CD8-positive, alpha-beta memory T cell (primary cell): ENCODE measurements at regions not wholly inside any gene's neighbourhood (a gene's known extent, or its start where the extent isn't known, plus 50 kb on each side); places are given as distances from the start of the nearest gene placed in this dataset.

ENCODE experiments used
- CTCF ChIA-PET: fragments of 350-600 bp; sonication (Branson Sonifier 250); formaldehyde crosslinking; loops from one replicate; lab custom pipeline; 2021; ENCODE audit warnings: antibody characterized with exemption; lab: Charles Lee
- POLR2A ChIA-PET: fragments of 350-600 bp; sonication (Branson Sonifier 250); formaldehyde crosslinking; loops from one replicate; lab custom pipeline; 2021; ENCODE audit warnings: antibody characterized with exemption; lab: Charles Lee
- DNase-seq, 5 donors: peaks; one replicate each; pipeline versions ENCODE4 v3.0.0 to v3.0.0-alpha.2; 2020 to 2022; ENCODE audit warnings: mixed read lengths in 1 of 5
- H3K27ac ChIP-seq: one replicate; pipeline ENCODE4 v1.7.0; 2013; ENCODE audit warnings: low read depth, mild to moderate bottlenecking, low read length, moderate library complexity
- H3K27me3 ChIP-seq: 2 replicates; pipeline ENCODE4 v1.7.0; 2013; ENCODE audit warnings: low read length, mild to moderate bottlenecking; ENCODE audit not compliant: insufficient read depth, poor library complexity, severe bottlenecking
- H3K36me3 ChIP-seq: 2 replicates; pipeline ENCODE4 v1.7.0; 2013; ENCODE audit warnings: mild to moderate bottlenecking, low read length, moderate library complexity; ENCODE audit not compliant: insufficient read depth
- H3K4me1 ChIP-seq: 2 replicates; pipeline ENCODE4 v1.7.0; 2013; ENCODE audit warnings: mild to moderate bottlenecking, low read length, moderate library complexity; ENCODE audit not compliant: insufficient read depth
- H3K4me3 ChIP-seq: 2 replicates; pipeline ENCODE4 v1.7.0; 2013; ENCODE audit warnings: mild to moderate bottlenecking, low read length
- H3K9me3 ChIP-seq: 2 replicates; pipeline ENCODE4 v1.7.0; 2013; ENCODE audit warnings: mild to moderate bottlenecking, low read length
- H3K27ac Mint-ChIP-seq, 8 donors: one replicate each; pipeline ENCODE4 v1.8.0; 2020 to 2021; ENCODE audit warnings: mixed read lengths in 8 of 8, mild to moderate bottlenecking in 6 of 8, inconsistent platforms in 3 of 8, moderate library complexity in 3 of 8
- H3K27me3 Mint-ChIP-seq, 2 donors: one replicate each; pipeline ENCODE4 v1.8.0; 2020 to 2021; ENCODE audit warnings: mixed read lengths in 2 of 2, mild to moderate bottlenecking in 1 of 2, moderate library complexity in 1 of 2
- H3K36me3 Mint-ChIP-seq, 3 donors: one replicate each; pipeline ENCODE4 v1.8.0; 2020 to 2021; ENCODE audit warnings: mixed read lengths in 3 of 3, inconsistent platforms in 1 of 3, mild to moderate bottlenecking in 1 of 3
- H3K4me1 Mint-ChIP-seq, 3 donors: one replicate each; pipeline ENCODE4 v1.8.0; 2020 to 2021; ENCODE audit warnings: mixed read lengths in 3 of 3, inconsistent platforms in 1 of 3, mild to moderate bottlenecking in 1 of 3
- H3K4me3 Mint-ChIP-seq, 7 donors: one replicate each; pipeline ENCODE4 v1.8.0; 2020 to 2021; ENCODE audit warnings: mixed read lengths in 7 of 7, mild to moderate bottlenecking in 6 of 7, moderate library complexity in 4 of 7, inconsistent platforms in 2 of 7
- H3K9me3 Mint-ChIP-seq, 5 donors: one replicate each; pipeline ENCODE4 v1.8.0; 2020 to 2022; ENCODE audit warnings: mixed read lengths in 5 of 5, mild to moderate bottlenecking in 3 of 5, moderate library complexity in 2 of 5, inconsistent platforms in 1 of 5

- Mint-ChIP-seq H3K4me3 (no peak overlapping the region), H3K36me3 (no peaks in the 10 kb centered on the region), H3K27ac (no peak overlapping the region), H3K4me1 (no peaks in the 10 kb centered on the region), H3K9me3 (peaks cover 0 to 2% (median 0%) of the 10 kb centered on the region in 5 donors), H3K27me3 (peaks cover 6 to 15% of the 10 kb centered on the region in 2 donors)
- ChIA-PET CTCF (no interaction called here), POLR2A (no interaction called here)
- H3K27ac ChIP-seq = no peak overlapping the region
- H3K36me3 ChIP-seq = no peaks in the 10 kb centered on the region
- H3K27me3 ChIP-seq = no peaks in the 10 kb centered on the region
- no peak overlapping the region for H3K4me3 ChIP-seq
- DNase-seq = no peak
- no peaks in the 10 kb centered on the region for H3K9me3 ChIP-seq
- H3K4me1 ChIP-seq = no peaks in the 10 kb centered on the region
These were observed 213.6 kb downstream of the KIF26A start for GRCh38 chr14:104351849-104352492.

- Histone ChIP-seq H3K36me3 (no peaks in the 10 kb centered on the region), H3K27me3 (no peaks in the 10 kb centered on the region), H3K4me3 (no peak overlapping the region), H3K4me1 (no peaks in the 10 kb centered on the region), H3K27ac (no peak overlapping the region), H3K9me3 (no peaks in the 10 kb centered on the region)
- H3K9me3 Mint-ChIP-seq = peaks cover 0 to 2% (median 0%) of the 10 kb centered on the region in 5 donors
- H3K4me3 Mint-ChIP-seq = no peak overlapping the region
- POLR2A ChIA-PET = no interaction called here
- H3K36me3 Mint-ChIP-seq = no peaks in the 10 kb centered on the region
- H3K27me3 Mint-ChIP-seq = peaks cover 6 to 11% of the 10 kb centered on the region in 2 donors
- no peak overlapping the region for H3K27ac Mint-ChIP-seq
- CTCF ChIA-PET = no interaction called here
- H3K4me1 Mint-ChIP-seq = no peaks in the 10 kb centered on the region
- peak in 1 of 5 donors; percentile 0 for DNase-seq
These were observed 214.3 kb downstream of the KIF26A start for GRCh38 chr14:104352493-104353220.

- peaks cover 6 to 11% of the 10 kb centered on the region in 2 donors for H3K27me3 Mint-ChIP-seq
- CTCF ChIA-PET = no interaction called here
- Histone ChIP-seq H3K36me3 (no peaks in the 10 kb centered on the region), H3K4me3 (no peak overlapping the region), H3K4me1 (no peaks in the 10 kb centered on the region), H3K9me3 (no peaks in the 10 kb centered on the region), H3K27ac (no peak overlapping the region), H3K27me3 (no peaks in the 10 kb centered on the region)
- DNase-seq = peak in 1 of 5 donors; percentile 35
- no peak overlapping the region for H3K4me3 Mint-ChIP-seq
- H3K9me3 Mint-ChIP-seq = peaks cover 0 to 2% (median 0%) of the 10 kb centered on the region in 5 donors
- no peaks in the 10 kb centered on the region for H3K4me1 Mint-ChIP-seq
- no peak overlapping the region for H3K27ac Mint-ChIP-seq
- H3K36me3 Mint-ChIP-seq = no peaks in the 10 kb centered on the region
- POLR2A ChIA-PET = no interaction called here
These were observed 215.0 kb downstream of the KIF26A start for GRCh38 chr14:104353221-104353920.

GRCh38 chr14:104353921-104354701, 215.7 kb downstream of the KIF26A start:
- no peak overlapping the region for H3K27ac Mint-ChIP-seq
- CTCF ChIA-PET = no interaction called here
- POLR2A ChIA-PET = no interaction called here
- H3K4me3 Mint-ChIP-seq = no peak overlapping the region
- no peaks in the 10 kb centered on the region for H3K36me3 Mint-ChIP-seq
- no peaks in the 10 kb centered on the region for H3K27me3 ChIP-seq
- H3K9me3 ChIP-seq = no peaks in the 10 kb centered on the region
- H3K27me3 Mint-ChIP-seq = peaks cover 6 to 11% of the 10 kb centered on the region in 2 donors
- DNase-seq = peak in 2 of 5 donors; percentile 0 to 35
- H3K4me3 ChIP-seq = no peak overlapping the region
- H3K9me3 Mint-ChIP-seq = peaks cover 0 to 2% (median 0%) of the 10 kb centered on the region in 5 donors
- no peaks in the 10 kb centered on the region for H3K4me1 Mint-ChIP-seq
- H3K4me1 ChIP-seq = no peaks in the 10 kb centered on the region
- H3K27ac ChIP-seq = no peak overlapping the region
- H3K36me3 ChIP-seq = no peaks in the 10 kb centered on the region

- Mint-ChIP-seq H3K36me3 (no peaks in the 10 kb centered on the region), H3K27me3 (peaks cover 6 to 11% of the 10 kb centered on the region in 2 donors), H3K9me3 (peaks cover 0 to 2% (median 0%) of the 10 kb centered on the region in 5 donors), H3K4me3 (no peak overlapping the region), H3K4me1 (no peaks in the 10 kb centered on the region), H3K27ac (no peak overlapping the region)
- peak in 2 of 5 donors; percentile 0 to 30 for DNase-seq
- ChIA-PET CTCF (no interaction called here), POLR2A (no interaction called here)
- no peak overlapping the region for H3K27ac ChIP-seq
- no peaks in the 10 kb centered on the region for H3K4me1 ChIP-seq
- no peaks in the 10 kb centered on the region for H3K9me3 ChIP-seq
- H3K36me3 ChIP-seq = no peaks in the 10 kb centered on the region
- no peak overlapping the region for H3K4me3 ChIP-seq
- no peaks in the 10 kb centered on the region for H3K27me3 ChIP-seq
These were observed 217.0 kb downstream of the KIF26A start for GRCh38 chr14:104355101-104356019.

- H3K36me3 ChIP-seq = no peaks in the 10 kb centered on the region
- no peak overlapping the region for H3K4me3 Mint-ChIP-seq
- no peaks in the 10 kb centered on the region for H3K9me3 ChIP-seq
- no peak overlapping the region for H3K4me3 ChIP-seq
- ChIA-PET CTCF (no interaction called here), POLR2A (no interaction called here)
- peaks cover 7 to 11% of the 10 kb centered on the region in 2 donors for H3K27me3 Mint-ChIP-seq
- no peaks in the 10 kb centered on the region for H3K27me3 ChIP-seq
- H3K9me3 Mint-ChIP-seq = peaks cover 0 to 2% (median 0%) of the 10 kb centered on the region in 5 donors
- DNase-seq = peak in 2 of 5 donors; percentile 1 to 22
- H3K4me1 Mint-ChIP-seq = no peaks in the 10 kb centered on the region
- no peaks in the 10 kb centered on the region for H3K4me1 ChIP-seq
- H3K27ac ChIP-seq = no peak overlapping the region
- no peaks in the 10 kb centered on the region for H3K36me3 Mint-ChIP-seq
- H3K27ac Mint-ChIP-seq = peak overlapping the region in 1 of 8 donors; percentile 22
These were observed 217.8 kb downstream of the KIF26A start for GRCh38 chr14:104356020-104356737.
